ENCODE measurements at regions not wholly inside any gene's neighbourhood (a gene's known extent, or its start where the extent isn't known, plus 50 kb on each side); places are given as distances from the start of the nearest gene placed in this dataset.
"Not testable (repeated sequence)": the region's sequence is repeated elsewhere in the genome, so short reads cannot be mapped to it uniquely, and the experiment has no call there.

GRCh38 chr7:131935180-131935579 lies 378.8 kb upstream of the PODXL start:
- DNase-seq (ENCODE audit: low spot score): no peak

GRCh38 chr7:131934452-131934851 lies 378.0 kb upstream of the PODXL start:
- DNase-seq (ENCODE audit: low spot score): no peak

GRCh38 chr7:131933751-131934289 lies 377.4 kb upstream of the PODXL start:
- no peak for DNase-seq (ENCODE audit: low spot score)

- not testable (repeated sequence) for DNase-seq (ENCODE audit: low spot score)
Measured at GRCh38 chr7:131933219-131933618, 376.8 kb upstream of the PODXL start.

- DNase-seq (ENCODE audit: low spot score): no peak
Measured at GRCh38 chr7:131932271-131932670, 375.8 kb upstream of the PODXL start.

- no peak for DNase-seq (ENCODE audit: low spot score)
Measured at GRCh38 chr7:131931370-131931769, 374.9 kb upstream of the PODXL start.

GRCh38 chr7:131929632-131930031 lies 373.2 kb upstream of the PODXL start:
- DNase-seq (ENCODE audit: low spot score): no peak

- DNase-seq (ENCODE audit: low spot score): no peak
Measured at GRCh38 chr7:131927770-131928423, 371.5 kb upstream of the PODXL start.

GRCh38 chr7:131925636-131926035 lies 369.2 kb upstream of the PODXL start:
- DNase-seq (ENCODE audit: low spot score): no peak

- DNase-seq (ENCODE audit: low spot score): no peak
Measured at GRCh38 chr7:131924857-131925256, 368.4 kb upstream of the PODXL start.

- DNase-seq (ENCODE audit: low spot score): not testable (repeated sequence)
Measured at GRCh38 chr7:131922948-131923347, 366.5 kb upstream of the PODXL start.

GRCh38 chr7:131921016-131921415 lies 364.6 kb upstream of the PODXL start:
- no peak for DNase-seq (ENCODE audit: low spot score)

GRCh38 chr7:131919920-131920709 lies 363.7 kb upstream of the PODXL start:
- no peak for DNase-seq (ENCODE audit: low spot score)

GRCh38 chr7:131911112-131911511 lies 354.7 kb upstream of the PODXL start:
- no peak for DNase-seq (ENCODE audit: low spot score)

GRCh38 chr7:131909151-131909768 lies 352.8 kb upstream of the PODXL start:
- no peak for DNase-seq (ENCODE audit: low spot score)

- DNase-seq (ENCODE audit: low spot score): no peak
Measured at GRCh38 chr7:131908714-131909113, 352.3 kb upstream of the PODXL start.

GRCh38 chr7:131905471-131905973 lies 349.1 kb upstream of the PODXL start:
- no peak for DNase-seq (ENCODE audit: low spot score)

GRCh38 chr7:131904760-131905327 lies 348.4 kb upstream of the PODXL start:
- DNase-seq (ENCODE audit: low spot score): no peak

GRCh38 chr7:131903315-131903714 lies 346.9 kb upstream of the PODXL start:
- DNase-seq (ENCODE audit: low spot score): no peak

- DNase-seq (ENCODE audit: low spot score): no peak
Measured at GRCh38 chr7:131900785-131901287, 344.4 kb upstream of the PODXL start.

GRCh38 chr7:131899271-131900030 lies 343.0 kb upstream of the PODXL start:
- no peak for DNase-seq (ENCODE audit: low spot score)
